A549 (cell line): ENCODE measurements at regions not wholly inside any gene's neighbourhood (a gene's known extent, or its start where the extent isn't known, plus 50 kb on each side); places are given as distances from the start of the nearest gene placed in this dataset.

Experiments
- ATAC-seq, 2 experiments: fragments of 200-7000 bp in 1 of 2; fragments of >200 bp in 1 of 2; cut with Nextera tagmentation in 1 of 2; cut with Tn5 transposase in 1 of 2; 3 replicates each; pipeline versions ENCODE4 v1.8.0 to v1.9.1; 2018 to 2020; ENCODE audit warnings: mild to moderate bottlenecking in 1 of 2, moderate library complexity in 1 of 2
- CTCF ChIA-PET: fragments of 300-600 bp; sonication (Branson Sonifier 250); formaldehyde crosslinking; extraction: SDS; loops from one replicate; lab custom pipeline; 2021; ENCODE audit warnings: antibody characterized with exemption, inconsistent platforms; lab: Yijun Ruan, JAX
- POLR2A ChIA-PET: fragments of 350-600 bp; formaldehyde crosslinking; extraction: SDS; loops from one replicate; lab custom pipeline; 2021; ENCODE audit warnings: antibody characterized with exemption, inconsistent platforms; lab: Yijun Ruan, JAX
- DNase-seq, 2 experiments: peaks; one replicate each; pipeline versions ENCODE4 v3.0.0 to v3.0.0-alpha.2; 2011 to 2016; ENCODE audit warnings: low read depth in 1 of 2, low spot score in 1 of 2
- FAIRE-seq: peaks from 2 replicates; lab custom pipeline; 2011; peaks lifted over from hg19 to GRCh38; lab: Jason Lieb, UNC
- H3K27ac ChIP-seq, 2 experiments: fragments of >200 bp; sonication (Bioruptor Twin); formaldehyde crosslinking; 3 replicates each; pipeline ENCODE4 v1.5.1; 2016 to 2017
- H3K4me1 ChIP-seq: fragments of >200 bp; sonication (Bioruptor Twin); formaldehyde crosslinking; 3 replicates; pipeline ENCODE4 v1.6.1; 2016
- H3K4me2 ChIP-seq: fragments of >200 bp; sonication (Bioruptor Twin); formaldehyde crosslinking; 3 replicates; pipeline ENCODE4 v1.6.1; 2016
- H3K4me3 ChIP-seq: fragments of >200 bp; sonication (Bioruptor Twin); formaldehyde crosslinking; 3 replicates; pipeline ENCODE4 v1.5.1; 2016
- H3K9me3 ChIP-seq: fragments of >200 bp; sonication (Bioruptor Twin); formaldehyde crosslinking; 3 replicates; pipeline ENCODE4 v1.6.1; 2016
- BHLHE40 ChIP-seq: IDR thresholded peaks from 2 replicates; pipeline ENCODE4 v1.6.1; 2012; ENCODE audit warnings: low read depth, low read length, inconsistent platforms
- CBX2 ChIP-seq: fragments of 200-600 bp; sonication (generic); IDR thresholded peaks from 2 replicates; pipeline ENCODE4 v1.6.1; 2016; ENCODE audit warnings: low read depth, mild to moderate bottlenecking, borderline replicate concordance
- CBX8 ChIP-seq: fragments of 200-600 bp; sonication (generic); IDR thresholded peaks from 2 replicates; pipeline ENCODE4 v1.6.1; 2016
- CEBPB ChIP-seq, 2 experiments: fragments of >200 bp in 1 of 2; sonication (Bioruptor Twin) in 1 of 2; formaldehyde crosslinking in 1 of 2; IDR thresholded peaks; 2 replicates each; pipeline ENCODE4 v1.6.1; 2012 to 2016
- CHD4 ChIP-seq: fragments of 200-600 bp; sonication (generic); IDR thresholded peaks from 2 replicates; pipeline ENCODE4 v1.6.1; 2016; ENCODE audit warnings: antibody characterized with exemption, mild to moderate bottlenecking, borderline replicate concordance
- EHF ChIP-seq: fragments of 250-450 bp; sonication (Bioruptor Pico); IDR thresholded peaks from 2 replicates; pipeline ENCODE4 v1.5.0; 2020; ENCODE audit warnings: mild to moderate bottlenecking
- ESRRA ChIP-seq: fragments of 150-350 bp; IDR thresholded peaks from 2 replicates; pipeline ENCODE4 v1.6.1; 2014; ENCODE audit warnings: mild to moderate bottlenecking, low read length, borderline replicate concordance
- FOSL2 ChIP-seq, 2 experiments: fragments of 450-650 bp in 1 of 2; fragments of >200 bp in 1 of 2; sonication (Bioruptor Twin) in 1 of 2; formaldehyde crosslinking; IDR thresholded peaks; 2 replicates each; pipeline versions ENCODE4 v1.5.0 to v1.6.1; 2016 to 2020; ENCODE audit warnings: mild to moderate bottlenecking in 1 of 2, moderate library complexity in 1 of 2
- HEYL ChIP-seq: fragments of 250-450 bp; sonication (Bioruptor Pico); IDR thresholded peaks from 2 replicates; pipeline ENCODE4 v1.8.0; 2021; ENCODE audit warnings: mild to moderate bottlenecking, moderate library complexity
- JUNB ChIP-seq: fragments of >200 bp; sonication (Bioruptor Twin); formaldehyde crosslinking; IDR thresholded peaks from 2 replicates; pipeline ENCODE4 v1.6.1; 2016
- KDM5A ChIP-seq: fragments of 200-600 bp; sonication (generic); IDR thresholded peaks from 2 replicates; pipeline ENCODE4 v1.6.1; 2016; ENCODE audit warnings: antibody characterized with exemption, mild to moderate bottlenecking
- MAZ ChIP-seq: fragments of 150-350 bp; IDR thresholded peaks from 2 replicates; pipeline ENCODE4 v1.6.1; 2014; ENCODE audit warnings: antibody characterized with exemption, low read depth, low read length, borderline replicate concordance
- MYC ChIP-seq: IDR thresholded peaks from 2 replicates; pipeline ENCODE4 v1.6.1; 2012; ENCODE audit warnings: mild to moderate bottlenecking, inconsistent platforms, low read length, improper control_type of control experiment, borderline replicate concordance
- NFE2L2 ChIP-seq: fragments of 150-350 bp; conservative IDR thresholded peaks from 2 replicates; pipeline ENCODE4 v1.6.1; 2014; ENCODE audit warnings: low read length
- RARB ChIP-seq: fragments of 250-450 bp; sonication (Bioruptor Pico); IDR thresholded peaks from 2 replicates; pipeline ENCODE4 v1.8.0; 2021; ENCODE audit warnings: mild to moderate bottlenecking, moderate library complexity
- RCOR1 ChIP-seq: fragments of 150-350 bp; IDR thresholded peaks from 2 replicates; pipeline ENCODE4 v1.6.1; 2014; ENCODE audit warnings: antibody characterized with exemption, low read length, low read depth
- RNF2 ChIP-seq: fragments of 200-600 bp; sonication (generic); IDR thresholded peaks from 2 replicates; pipeline ENCODE4 v1.6.1; 2016; ENCODE audit warnings: low read depth, mild to moderate bottlenecking, antibody characterized with exemption, moderate library complexity, borderline replicate concordance
- SMC3 ChIP-seq: fragments of >200 bp; sonication (Bioruptor Twin); formaldehyde crosslinking; IDR thresholded peaks from 3 replicates; pipeline ENCODE4 v1.6.1; 2018; ENCODE audit warnings: inconsistent platforms
- ZC3H11A ChIP-seq: fragments of 450-650 bp; IDR thresholded peaks from 2 replicates; pipeline ENCODE4 v1.6.1; 2014; ENCODE audit warnings: antibody characterized with exemption, mild to moderate bottlenecking
- ZNF302 ChIP-seq: fragments of 250-450 bp; sonication (Bioruptor Pico); IDR thresholded peaks from 2 replicates; pipeline ENCODE4 v1.9.0; 2021; ENCODE audit warnings: inconsistent platforms, mild to moderate bottlenecking, moderate library complexity
- WGBS: methylation state at CpG from one replicate; pipeline ENCODE4 v1.1.6; 2017; ENCODE audit errors: missing lambda C conversion rate; 5-methylcytosine and 5-hydroxymethylcytosine counted together
- TF ChIP-seq, protein P1 (sequence below): fragments of 150-350 bp; IDR thresholded peaks from 2 replicates; pipeline ENCODE4 v1.6.1; 2014; ENCODE audit warnings: low read depth, mild to moderate bottlenecking, low read length
- TF ChIP-seq, protein P2 (sequence below): fragments of >200 bp; sonication (Bioruptor Twin); formaldehyde crosslinking; IDR thresholded peaks from 2 replicates; pipeline ENCODE4 v1.6.1; 2016
- TF ChIP-seq, protein P3 (sequence below): fragments of 250-450 bp; sonication (Bioruptor Pico); IDR thresholded peaks from 2 replicates; pipeline ENCODE4 v1.5.0; 2020; ENCODE audit warnings: low read depth, mild to moderate bottlenecking, moderate library complexity
- TF ChIP-seq, protein P4 (sequence below): fragments of 450-650 bp; IDR thresholded peaks from 2 replicates; pipeline ENCODE4 v1.6.1; 2014; ENCODE audit warnings: antibody characterized with exemption
- TF ChIP-seq, protein P5 (sequence below): fragments of >200 bp; sonication (Bioruptor Twin); formaldehyde crosslinking; IDR thresholded peaks from 3 replicates; pipeline ENCODE4 v1.6.1; 2016

DNA sequence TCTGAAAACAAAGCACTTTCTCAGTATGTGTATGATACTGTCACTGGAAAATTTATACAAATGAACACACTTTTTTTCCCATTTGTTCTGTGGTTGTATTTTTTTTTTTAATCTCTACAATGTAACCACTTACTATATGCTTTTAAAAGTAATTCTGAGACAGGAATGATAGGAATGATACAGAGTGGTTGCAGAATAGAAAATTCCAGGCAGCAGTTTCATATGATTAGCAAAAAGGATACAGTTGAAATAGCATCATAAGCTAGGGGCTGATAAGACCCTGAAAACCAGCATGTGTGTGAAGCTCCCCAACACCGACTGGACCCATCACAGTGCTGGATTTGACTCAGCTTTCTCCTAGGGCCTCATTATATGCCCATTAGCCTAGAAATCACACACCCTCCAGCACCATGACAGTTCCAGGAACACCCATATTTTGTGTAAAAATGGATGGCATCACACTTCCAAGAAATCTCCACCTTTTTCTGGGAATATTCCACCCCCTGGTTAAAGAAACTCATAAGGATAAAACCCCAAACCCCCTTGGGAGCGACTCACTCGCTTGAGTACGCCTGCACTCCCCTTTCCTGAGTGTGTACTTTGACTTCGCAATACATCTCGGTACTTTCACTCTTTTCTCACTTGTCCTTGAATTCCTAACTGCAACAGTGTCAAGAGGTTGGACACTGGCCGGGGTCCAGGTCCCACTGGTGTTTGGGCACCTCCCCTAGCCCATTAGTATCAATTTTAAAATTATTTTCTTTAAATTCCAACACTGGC, 77.4 kb upstream of the AGA start:
- H3K4me1 ChIP-seq: no peaks in the 10 kb centered on the region
- ChIA-PET CTCF (no interaction called here), POLR2A (no interaction called here)
- 70% methylated on average over 7 of the region's 7 CpGs for WGBS
- FAIRE-seq (no peak), DNase-seq (no peak), ATAC-seq (no peak)
- H3K4me3 ChIP-seq: no peak overlapping the region
- no peaks in the 10 kb centered on the region for H3K9me3 ChIP-seq
- H3K27ac ChIP-seq: no peak overlapping the region
- TF ChIP-seq EHF (CRISPR knock-in tag) (no peak), ZNF302 (no peak), RARB (CRISPR knock-in tag) (no peak), MAZ (no peak)
- H3K4me2 ChIP-seq: no peak overlapping the region

DNA sequence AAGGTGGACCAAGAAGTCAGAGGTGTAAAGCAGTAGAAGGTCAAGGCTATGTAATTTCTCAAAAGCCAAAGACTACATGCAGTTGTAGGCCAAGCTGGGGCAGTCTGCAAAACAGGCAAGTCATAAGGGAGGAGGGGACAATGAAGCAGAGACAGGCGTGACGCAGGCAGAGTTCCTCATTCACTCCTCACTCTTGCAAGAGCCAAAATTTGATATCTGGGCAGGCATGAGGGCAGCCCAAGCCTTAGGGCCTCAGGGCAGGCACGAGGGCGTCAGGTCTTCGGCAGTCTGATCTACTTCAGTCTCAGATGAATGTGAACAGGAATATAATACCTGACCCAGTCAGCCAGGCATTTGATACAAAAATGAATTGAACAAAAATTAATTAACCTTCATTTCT, 86.4 kb upstream of the AGA start:
- no peak overlapping the region for H3K27ac ChIP-seq
- ChIA-PET POLR2A (no interaction called here), CTCF (no interaction called here)
- no peak for FAIRE-seq
- H3K9me3 ChIP-seq: no peaks in the 10 kb centered on the region
- WGBS: 72% methylated on average over 5 of the region's 5 CpGs
- H3K4me2 ChIP-seq: no peak overlapping the region
- no peak overlapping the region for H3K4me3 ChIP-seq
- DNase-seq: no peak
- no peak for TF ChIP-seq RNF2
- TF ChIP-seq CHD4: no peak
- TF ChIP-seq CBX2: no peak
- TF ChIP-seq, protein P1, sequence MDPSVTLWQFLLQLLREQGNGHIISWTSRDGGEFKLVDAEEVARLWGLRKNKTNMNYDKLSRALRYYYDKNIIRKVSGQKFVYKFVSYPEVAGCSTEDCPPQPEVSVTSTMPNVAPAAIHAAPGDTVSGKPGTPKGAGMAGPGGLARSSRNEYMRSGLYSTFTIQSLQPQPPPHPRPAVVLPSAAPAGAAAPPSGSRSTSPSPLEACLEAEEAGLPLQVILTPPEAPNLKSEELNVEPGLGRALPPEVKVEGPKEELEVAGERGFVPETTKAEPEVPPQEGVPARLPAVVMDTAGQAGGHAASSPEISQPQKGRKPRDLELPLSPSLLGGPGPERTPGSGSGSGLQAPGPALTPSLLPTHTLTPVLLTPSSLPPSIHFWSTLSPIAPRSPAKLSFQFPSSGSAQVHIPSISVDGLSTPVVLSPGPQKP: no peak
- TF ChIP-seq CBX8: no peak
- TF ChIP-seq RARB (CRISPR knock-in tag): no peak
- no peak for TF ChIP-seq JUNB
- no peak for TF ChIP-seq EHF (CRISPR knock-in tag)
- TF ChIP-seq NFE2L2: no peak
- TF ChIP-seq MYC: no peak
- no peaks in the 10 kb centered on the region for H3K4me1 ChIP-seq
- ATAC-seq: no peak

DNA sequence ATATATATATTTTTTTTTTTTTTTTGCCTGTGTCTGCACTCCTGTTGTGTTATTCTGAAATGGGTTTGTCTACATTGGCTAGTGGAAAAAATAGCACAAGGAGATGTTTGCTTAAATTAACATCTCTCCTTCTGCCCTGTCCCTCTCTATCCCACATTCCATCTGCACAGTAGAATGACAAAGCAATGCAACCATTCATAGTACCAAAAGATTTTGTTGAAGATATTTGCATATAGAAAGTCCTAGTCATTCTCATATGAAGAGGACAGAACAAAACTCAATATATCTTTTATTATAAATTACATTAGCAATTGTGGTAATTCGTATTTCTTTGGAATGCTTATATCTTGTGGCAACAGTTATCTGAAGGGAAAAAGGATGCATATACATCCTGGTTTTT, 88.3 kb upstream of the AGA start:
- DNase-seq: no peak
- ChIA-PET CTCF (no interaction called here), POLR2A (no interaction called here)
- Histone ChIP-seq H3K4me3 (no peak overlapping the region), H3K9me3 (no peaks in the 10 kb centered on the region), H3K27ac (no peak overlapping the region), H3K4me1 (no peaks in the 10 kb centered on the region), H3K4me2 (no peak overlapping the region)
- ATAC-seq: no peak
- TF ChIP-seq CEBPB (IDR thresholded peaks at IDR 0.05) (no peak), JUNB (no peak), RNF2 (no peak), MYC (no peak), NFE2L2 (no peak), KDM5A (no peak)
- TF ChIP-seq, protein P1: no peak
- FAIRE-seq: no peak
- WGBS: 14% methylated on average over 1 of the region's 1 CpG

DNA sequence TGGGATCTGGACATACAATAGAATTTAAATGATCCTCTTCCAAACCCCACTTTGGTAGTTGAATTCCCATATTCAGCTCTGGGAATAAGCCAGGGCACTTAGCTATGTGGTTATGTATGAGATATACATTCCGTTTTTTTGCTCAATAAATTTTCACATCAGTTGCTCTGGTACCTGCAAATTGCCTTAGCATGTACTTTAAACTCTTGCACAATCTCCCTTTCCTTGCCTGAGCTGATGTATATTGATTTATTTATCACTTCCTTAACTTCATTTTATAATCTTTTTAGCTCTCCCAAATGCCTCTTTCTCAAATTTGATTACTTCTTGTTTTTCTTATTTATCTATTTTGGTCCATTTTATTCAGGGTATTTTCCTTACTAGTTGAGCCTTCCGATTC, 90.1 kb upstream of the AGA start:
- Histone ChIP-seq H3K4me3 (no peak overlapping the region), H3K9me3 (no peaks in the 10 kb centered on the region), H3K4me1 (no peaks in the 10 kb centered on the region), H3K27ac (no peak overlapping the region), H3K4me2 (no peak overlapping the region)
- 41% methylated on average over 2 of the region's 2 CpGs for WGBS
- POLR2A ChIA-PET: no interaction called here
- CTCF ChIA-PET: no interaction called here
- DNase-seq (no peak), ATAC-seq (no peak), FAIRE-seq (no peak)
- TF ChIP-seq, protein P2, sequence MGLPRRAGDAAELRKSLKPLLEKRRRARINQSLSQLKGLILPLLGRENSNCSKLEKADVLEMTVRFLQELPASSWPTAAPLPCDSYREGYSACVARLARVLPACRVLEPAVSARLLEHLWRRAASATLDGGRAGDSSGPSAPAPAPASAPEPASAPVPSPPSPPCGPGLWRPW: no peak
- no peak for TF ChIP-seq MAZ
- TF ChIP-seq, protein P3, sequence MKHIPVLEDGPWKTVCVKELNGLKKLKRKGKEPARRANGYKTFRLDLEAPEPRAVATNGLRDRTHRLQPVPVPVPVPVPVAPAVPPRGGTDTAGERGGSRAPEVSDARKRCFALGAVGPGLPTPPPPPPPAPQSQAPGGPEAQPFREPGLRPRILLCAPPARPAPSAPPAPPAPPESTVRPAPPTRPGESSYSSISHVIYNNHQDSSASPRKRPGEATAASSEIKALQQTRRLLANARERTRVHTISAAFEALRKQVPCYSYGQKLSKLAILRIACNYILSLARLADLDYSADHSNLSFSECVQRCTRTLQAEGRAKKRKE (CRISPR knock-in tag): no peak
- no peak for TF ChIP-seq ZNF302
- TF ChIP-seq ESRRA: no peak
- TF ChIP-seq RCOR1: no peak
- TF ChIP-seq, protein P4, sequence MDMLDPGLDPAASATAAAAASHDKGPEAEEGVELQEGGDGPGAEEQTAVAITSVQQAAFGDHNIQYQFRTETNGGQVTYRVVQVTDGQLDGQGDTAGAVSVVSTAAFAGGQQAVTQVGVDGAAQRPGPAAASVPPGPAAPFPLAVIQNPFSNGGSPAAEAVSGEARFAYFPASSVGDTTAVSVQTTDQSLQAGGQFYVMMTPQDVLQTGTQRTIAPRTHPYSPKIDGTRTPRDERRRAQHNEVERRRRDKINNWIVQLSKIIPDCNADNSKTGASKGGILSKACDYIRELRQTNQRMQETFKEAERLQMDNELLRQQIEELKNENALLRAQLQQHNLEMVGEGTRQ: no peak
- no peak for TF ChIP-seq BHLHE40
- TF ChIP-seq SMC3: no peak
- TF ChIP-seq HEYL: no peak
- TF ChIP-seq, protein P5, sequence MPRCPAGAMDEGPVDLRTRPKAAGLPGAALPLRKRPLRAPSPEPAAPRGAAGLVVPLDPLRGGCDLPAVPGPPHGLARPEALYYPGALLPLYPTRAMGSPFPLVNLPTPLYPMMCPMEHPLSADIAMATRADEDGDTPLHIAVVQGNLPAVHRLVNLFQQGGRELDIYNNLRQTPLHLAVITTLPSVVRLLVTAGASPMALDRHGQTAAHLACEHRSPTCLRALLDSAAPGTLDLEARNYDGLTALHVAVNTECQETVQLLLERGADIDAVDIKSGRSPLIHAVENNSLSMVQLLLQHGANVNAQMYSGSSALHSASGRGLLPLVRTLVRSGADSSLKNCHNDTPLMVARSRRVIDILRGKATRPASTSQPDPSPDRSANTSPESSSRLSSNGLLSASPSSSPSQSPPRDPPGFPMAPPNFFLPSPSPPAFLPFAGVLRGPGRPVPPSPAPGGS: no peak
- TF ChIP-seq ZC3H11A: no peak
- no peak for TF ChIP-seq FOSL2 (IDR thresholded peaks at IDR 0.05)
- no peak for TF ChIP-seq FOSL2 (CRISPR knock-in tag; IDR thresholded peaks at IDR 0.05)
